HG02610 (cell line): ENCODE measurements at regions not wholly inside any gene's neighbourhood (a gene's known extent, or its start where the extent isn't known, plus 50 kb on each side); places are given as distances from the start of the nearest gene placed in this dataset.

Experiments
- ATAC-seq: cut with Tn5 transposase; IDR thresholded peaks from one replicate; pipeline ENCODE4 v1.9.1; 2021; ENCODE audit warnings: mild to moderate bottlenecking, moderate library complexity; ENCODE audit not compliant: unreplicated experiment

DNA sequence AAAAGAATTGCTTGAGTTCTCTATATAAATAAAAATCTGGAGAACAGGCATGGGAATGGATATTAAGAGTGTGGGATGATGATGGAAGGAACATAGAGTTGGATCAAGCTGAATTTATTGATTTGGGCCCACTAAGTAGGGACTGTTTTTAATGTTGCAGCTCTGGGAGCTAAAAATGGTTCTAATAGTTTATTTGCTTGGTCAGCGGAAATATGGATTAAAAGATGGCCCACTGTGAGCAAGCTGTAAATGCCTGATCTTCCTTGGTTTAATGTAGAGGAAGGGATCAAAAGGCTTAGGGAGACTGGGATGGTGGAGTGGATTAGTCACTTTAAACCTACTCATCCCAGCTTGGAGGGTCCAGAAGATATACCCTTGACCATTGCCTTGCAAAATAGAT lies 429.4 kb upstream of the NXPH2 start:
- ATAC-seq, result no peak

- ATAC-seq, result no peak
These were observed 421.3 kb upstream of the NXPH2 start for GRCh38 chr2:139201516-139201915.

DNA sequence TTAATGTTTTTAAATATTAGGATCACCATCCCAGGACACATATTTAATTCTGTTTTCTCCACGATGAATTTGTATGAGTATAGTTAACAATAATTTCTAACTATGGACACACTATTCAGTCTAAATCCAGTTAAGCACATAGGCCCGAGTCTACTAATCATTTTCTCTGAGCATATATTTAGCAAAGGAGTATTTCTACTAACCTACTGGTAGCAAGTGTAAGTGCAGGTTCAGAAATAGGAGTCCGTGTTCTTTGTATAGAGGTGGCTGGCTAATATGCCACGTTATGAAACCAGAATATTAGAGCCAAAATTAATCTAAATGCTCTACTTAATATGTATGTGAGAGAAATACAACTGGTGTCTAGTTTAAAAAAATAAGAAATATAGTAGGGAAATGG lies 416.6 kb upstream of the NXPH2 start:
- no peak for ATAC-seq

DNA sequence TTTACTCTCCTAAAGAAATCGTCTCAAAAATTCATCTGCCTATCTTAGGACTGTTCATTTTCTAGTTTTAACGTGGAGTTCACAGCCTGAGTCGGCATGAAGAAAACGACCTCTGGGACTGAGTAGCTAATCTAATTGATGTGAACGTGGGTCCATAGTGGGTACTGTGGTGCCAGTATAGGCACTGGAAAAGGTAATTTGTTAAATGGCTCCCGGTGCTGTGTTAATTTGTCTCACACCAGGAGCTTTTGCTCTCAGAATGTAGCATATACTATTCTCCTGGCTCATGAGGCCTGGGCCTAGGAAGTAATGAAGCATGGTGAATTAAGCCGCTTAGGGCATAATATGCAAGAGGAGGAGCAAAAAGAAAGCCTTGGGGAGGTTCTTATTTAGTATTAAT lies 414.4 kb upstream of the NXPH2 start:
- ATAC-seq, result no peak

DNA sequence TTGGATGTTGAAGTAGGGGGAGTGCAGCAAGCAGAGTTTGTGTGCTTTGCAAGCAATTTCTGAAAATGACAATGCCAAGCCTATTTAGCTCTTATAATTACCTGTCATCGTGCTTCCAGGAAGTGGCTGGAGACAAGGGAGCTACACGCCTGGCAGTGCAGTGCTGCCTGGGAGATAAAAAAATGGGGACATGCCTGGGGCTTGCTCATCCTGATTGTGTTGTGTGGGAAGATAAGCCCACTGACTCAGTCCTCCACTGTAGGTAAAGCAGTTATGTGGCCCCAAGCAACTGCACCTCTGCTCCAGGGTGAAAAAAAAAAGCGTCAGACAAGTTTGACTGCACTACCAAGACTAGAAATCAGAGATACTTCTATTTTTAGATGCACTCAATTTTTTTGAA lies 396.9 kb upstream of the NXPH2 start:
- ATAC-seq, result no peak

DNA sequence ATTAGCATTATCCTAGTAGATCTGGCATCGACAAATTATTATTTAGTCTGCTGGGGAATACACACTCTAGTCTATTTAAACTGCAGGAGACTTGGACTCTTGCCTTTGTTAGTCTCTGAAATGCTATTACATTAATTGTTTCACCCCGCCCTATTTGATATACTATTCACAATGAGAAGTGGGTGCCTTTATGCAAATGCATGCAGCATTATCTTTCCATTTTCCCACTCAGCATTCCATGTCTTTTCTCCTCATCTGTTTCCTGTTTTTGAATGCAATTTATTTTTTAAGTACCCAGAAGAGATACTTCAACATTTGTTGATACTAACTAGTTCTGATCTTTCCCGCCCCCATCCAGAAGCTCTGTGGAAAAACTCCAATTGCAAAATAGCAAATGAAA lies 395.3 kb upstream of the NXPH2 start:
- no peak for ATAC-seq

DNA sequence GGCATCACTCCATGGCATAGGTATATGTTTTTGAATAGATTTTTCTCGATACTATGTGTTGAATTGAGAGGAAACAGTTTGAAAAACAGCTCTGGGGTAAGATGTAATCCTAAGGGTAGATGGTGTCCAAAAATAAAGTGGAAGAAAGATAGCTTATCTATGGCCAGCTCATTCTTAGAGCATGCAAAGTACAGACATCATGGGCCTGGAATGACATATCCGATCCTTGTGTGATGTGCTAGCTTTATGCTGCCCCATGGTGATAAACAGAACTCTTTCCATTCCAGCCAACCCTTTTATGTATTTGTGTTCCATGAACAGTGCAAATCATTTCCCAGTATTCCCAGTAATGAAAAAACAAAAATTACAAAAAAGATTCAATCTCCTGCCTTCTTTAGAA lies 390.2 kb upstream of the NXPH2 start:
- ATAC-seq, result no peak

DNA sequence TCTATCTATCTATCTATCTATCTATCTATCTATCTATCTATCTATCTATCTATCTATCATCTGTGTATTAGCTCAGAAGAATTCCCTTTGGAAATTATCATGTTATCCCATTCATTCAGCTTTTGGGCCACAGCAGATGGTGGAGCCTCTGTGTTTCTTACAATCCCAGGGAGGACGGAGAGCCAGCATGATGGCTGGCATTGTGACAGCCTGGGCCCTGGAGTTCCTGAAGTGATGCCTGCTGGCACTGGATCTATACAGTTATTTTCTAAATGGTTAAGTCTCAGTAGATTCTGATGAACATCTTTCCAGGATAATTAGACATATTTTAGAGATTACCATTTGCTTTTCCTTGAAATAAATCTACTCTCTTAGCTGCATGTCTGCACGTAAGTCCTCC lies 385.4 kb upstream of the NXPH2 start:
- no peak for ATAC-seq

GRCh38 chr2:139165041-139165440 lies 384.9 kb upstream of the NXPH2 start:
- ATAC-seq, result no peak

DNA sequence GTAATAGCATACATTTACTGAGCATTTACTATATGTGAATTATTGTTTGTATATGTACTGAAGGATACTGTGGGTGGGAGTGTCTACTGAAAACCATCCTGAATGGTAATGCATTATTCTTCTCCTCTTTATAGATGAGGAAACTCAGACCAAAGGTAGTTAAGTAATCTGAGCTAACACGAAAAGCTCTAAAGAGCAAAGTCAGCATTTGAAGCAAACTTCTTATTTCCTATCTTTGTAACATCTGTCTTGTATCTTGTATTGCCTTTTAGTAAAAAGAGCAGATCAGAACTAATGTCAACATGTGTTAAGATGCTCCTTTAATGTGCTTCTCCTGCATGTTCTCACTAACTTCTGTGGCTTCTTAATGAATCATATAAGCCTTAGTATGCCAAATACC lies 382.8 kb upstream of the NXPH2 start:
- ATAC-seq, result no peak

GRCh38 chr2:139162456-139162855 lies 382.3 kb upstream of the NXPH2 start:
- no peak for ATAC-seq

GRCh38 chr2:139160836-139161235 lies 380.6 kb upstream of the NXPH2 start:
- ATAC-seq, result no peak

DNA sequence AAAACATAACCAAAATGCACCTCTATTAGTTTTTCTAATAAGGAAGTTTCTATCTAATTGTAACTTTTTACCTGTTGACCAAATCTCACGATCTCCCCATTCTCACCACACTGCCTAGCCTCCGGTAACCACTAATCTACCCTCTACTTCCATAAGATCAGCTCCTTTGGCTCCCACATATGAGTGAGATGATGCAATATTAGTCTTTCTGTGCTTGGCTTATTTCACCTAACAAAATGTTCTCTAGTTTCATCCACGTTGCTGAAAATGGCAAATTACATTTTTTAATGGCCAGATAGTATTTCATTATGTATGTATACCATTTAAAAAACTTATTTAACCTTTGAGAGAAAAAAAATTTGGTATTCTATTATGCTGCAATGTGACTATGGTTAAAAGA lies 379.0 kb upstream of the NXPH2 start:
- ATAC-seq, result no peak

GRCh38 chr2:139156730-139157129 lies 376.5 kb upstream of the NXPH2 start:
- no peak for ATAC-seq

DNA sequence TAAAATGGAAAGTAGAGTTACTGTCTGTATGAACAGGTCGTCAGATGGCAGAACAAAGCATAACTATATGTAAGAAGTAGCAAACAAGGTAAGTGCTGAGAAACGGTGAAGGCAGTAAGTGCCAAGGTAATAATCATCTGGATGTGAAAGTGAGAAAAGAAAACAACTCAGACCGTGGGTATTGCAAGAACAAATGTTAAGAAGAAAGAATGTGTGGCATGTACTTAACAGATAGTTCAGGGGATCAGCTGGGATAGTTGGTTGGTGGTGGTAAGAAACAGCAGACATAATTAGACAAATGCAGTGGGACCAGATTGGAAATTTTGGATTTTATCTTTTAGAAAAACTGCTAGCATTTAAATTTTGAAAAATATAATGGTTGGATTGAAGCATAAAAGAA lies 375.8 kb upstream of the NXPH2 start:
- no peak for ATAC-seq

- ATAC-seq, result no peak
These were observed 362.2 kb upstream of the NXPH2 start for GRCh38 chr2:139142252-139142880.

- no peak for ATAC-seq
These were observed 344.1 kb upstream of the NXPH2 start for GRCh38 chr2:139124271-139124670.

GRCh38 chr2:139123795-139124194 lies 343.6 kb upstream of the NXPH2 start:
- no peak for ATAC-seq

DNA sequence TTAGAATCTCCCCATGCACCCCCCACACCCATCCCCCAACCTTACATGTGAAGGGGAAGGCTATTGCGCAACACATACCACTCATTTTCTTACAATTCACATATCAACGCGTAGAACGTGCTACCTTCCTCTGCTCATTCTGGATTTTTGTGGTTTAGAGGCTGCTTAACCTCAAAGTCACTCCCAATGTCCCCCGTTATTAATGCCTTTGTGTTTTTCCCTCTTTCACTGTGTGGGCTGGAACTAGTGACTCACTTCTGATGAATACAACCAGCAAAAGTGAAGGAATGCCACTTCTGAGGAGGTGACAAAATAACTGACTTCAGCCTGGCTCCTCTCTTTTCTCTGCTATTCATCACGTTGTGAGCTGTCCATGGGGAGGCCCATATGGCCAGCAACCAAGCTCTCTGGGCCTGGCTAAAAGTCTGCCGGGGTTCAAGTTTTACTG lies 342.5 kb upstream of the NXPH2 start:
- no peak for ATAC-seq

GRCh38 chr2:139099721-139100120 lies 319.5 kb upstream of the NXPH2 start:
- ATAC-seq, result no peak

GRCh38 chr2:139098961-139099360 lies 318.8 kb upstream of the NXPH2 start:
- no peak for ATAC-seq

GRCh38 chr2:139083121-139083520 lies 302.9 kb upstream of the NXPH2 start:
- no peak for ATAC-seq

DNA sequence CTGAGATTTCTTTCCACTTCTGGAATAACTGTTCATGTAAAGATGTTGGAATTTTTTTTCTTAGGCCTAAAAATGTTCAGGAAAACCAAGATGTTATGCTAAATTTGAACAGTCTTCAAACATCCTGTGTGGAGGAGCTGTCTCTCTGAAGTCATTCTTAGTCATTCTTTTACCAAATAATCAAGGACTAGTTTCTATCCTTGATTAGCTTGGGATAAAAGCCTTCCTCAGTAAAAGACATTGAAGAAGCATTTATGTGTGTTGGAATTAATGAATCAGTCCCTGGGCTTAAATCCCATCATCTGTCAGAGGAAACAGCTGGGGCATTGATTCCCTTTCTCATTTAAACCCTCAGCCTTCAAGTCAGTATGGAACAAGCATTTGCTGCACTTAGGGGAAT lies 300.1 kb upstream of the NXPH2 start:
- ATAC-seq, result no peak
